ENCODE measurements at regions not wholly inside any gene's neighbourhood (a gene's known extent, or its start where the extent isn't known, plus 50 kb on each side); places are given as distances from the start of the nearest gene placed in this dataset.

DNA sequence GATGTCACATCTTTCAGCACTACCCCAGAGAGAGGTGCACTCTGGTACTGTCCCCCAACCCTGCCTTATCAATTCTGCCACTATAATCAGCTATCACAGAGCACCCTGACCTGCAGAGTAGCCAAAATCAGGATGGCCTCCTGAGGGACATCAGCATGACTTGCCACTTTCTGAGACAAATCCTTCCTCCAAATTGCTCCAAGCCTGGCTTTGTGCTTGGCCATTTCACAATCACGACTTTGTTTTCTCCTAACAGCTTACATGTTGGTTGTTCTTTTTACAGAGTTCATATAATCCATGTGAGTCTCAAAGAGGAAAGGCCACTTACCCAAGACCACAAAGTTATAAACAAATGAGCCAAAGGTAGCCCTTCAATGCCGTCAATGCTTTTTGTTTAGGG lies 449.0 kb upstream of the CDH5 start:
- H4K20me1 ChIP-seq (ENCODE audit: insufficient read depth): no peaks in the 10 kb centered on the region
- TF ChIP-seq, protein P1, sequence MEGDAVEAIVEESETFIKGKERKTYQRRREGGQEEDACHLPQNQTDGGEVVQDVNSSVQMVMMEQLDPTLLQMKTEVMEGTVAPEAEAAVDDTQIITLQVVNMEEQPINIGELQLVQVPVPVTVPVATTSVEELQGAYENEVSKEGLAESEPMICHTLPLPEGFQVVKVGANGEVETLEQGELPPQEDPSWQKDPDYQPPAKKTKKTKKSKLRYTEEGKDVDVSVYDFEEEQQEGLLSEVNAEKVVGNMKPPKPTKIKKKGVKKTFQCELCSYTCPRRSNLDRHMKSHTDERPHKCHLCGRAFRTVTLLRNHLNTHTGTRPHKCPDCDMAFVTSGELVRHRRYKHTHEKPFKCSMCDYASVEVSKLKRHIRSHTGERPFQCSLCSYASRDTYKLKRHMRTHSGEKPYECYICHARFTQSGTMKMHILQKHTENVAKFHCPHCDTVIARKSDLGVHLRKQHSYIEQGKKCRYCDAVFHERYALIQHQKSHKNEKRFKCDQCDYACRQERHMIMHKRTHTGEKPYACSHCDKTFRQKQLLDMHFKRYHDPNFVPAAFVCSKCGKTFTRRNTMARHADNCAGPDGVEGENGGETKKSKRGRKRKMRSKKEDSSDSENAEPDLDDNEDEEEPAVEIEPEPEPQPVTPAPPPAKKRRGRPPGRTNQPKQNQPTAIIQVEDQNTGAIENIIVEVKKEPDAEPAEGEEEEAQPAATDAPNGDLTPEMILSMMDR (conservative IDR thresholded peaks at IDR 0.05; ENCODE audit: low read depth, low read length): no peak
- H3K27me3 ChIP-seq (ENCODE audit: insufficient read depth, low read depth): no peaks in the 10 kb centered on the region

DNA sequence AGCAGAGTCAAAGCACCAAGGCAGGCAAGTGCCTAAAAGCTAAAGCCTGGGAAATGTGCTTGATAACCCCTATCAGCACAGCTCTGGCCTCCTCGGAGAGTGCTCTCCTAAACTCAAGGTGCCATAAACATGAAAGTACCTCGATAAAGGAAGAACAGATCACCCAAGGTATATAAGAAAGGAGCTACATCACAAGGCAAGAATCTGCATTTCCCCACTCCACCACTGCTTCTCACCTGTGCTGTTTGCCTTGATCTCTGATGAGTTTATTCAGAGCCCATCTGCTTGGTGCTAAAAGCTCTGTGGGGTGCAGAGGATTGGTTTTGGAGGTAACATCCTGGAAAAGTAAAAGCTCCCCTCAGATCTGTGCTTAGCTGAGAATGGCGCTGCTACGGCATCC lies 449.5 kb upstream of the CDH5 start:
- TF ChIP-seq, protein P1 (conservative IDR thresholded peaks at IDR 0.05; ENCODE audit: low read depth, low read length): no peak
- H3K4me2 ChIP-seq: no peak overlapping the region

More for the DNA sequence above, 449.0 kb upstream of the CDH5 start:
- Histone ChIP-seq H3K36me3 (ENCODE audit: insufficient read depth) (no peaks in the 10 kb centered on the region), H2AFZ (ENCODE audit: low read depth) (no peak overlapping the region), H3K9ac (no peak overlapping the region), H3K4me3 (IDR thresholded peaks at IDR 0.05; ENCODE audit: insufficient read depth, low read depth, low read length) (no peak overlapping the region), H3K27ac (no peak overlapping the region), H3K79me2 (ENCODE audit: insufficient read depth, low read depth) (no peaks in the 10 kb centered on the region), H3K4me2 (no peak overlapping the region), H3K4me1 (ENCODE audit: low read depth, poor library complexity, severe bottlenecking) (no peaks in the 10 kb centered on the region)

DNA sequence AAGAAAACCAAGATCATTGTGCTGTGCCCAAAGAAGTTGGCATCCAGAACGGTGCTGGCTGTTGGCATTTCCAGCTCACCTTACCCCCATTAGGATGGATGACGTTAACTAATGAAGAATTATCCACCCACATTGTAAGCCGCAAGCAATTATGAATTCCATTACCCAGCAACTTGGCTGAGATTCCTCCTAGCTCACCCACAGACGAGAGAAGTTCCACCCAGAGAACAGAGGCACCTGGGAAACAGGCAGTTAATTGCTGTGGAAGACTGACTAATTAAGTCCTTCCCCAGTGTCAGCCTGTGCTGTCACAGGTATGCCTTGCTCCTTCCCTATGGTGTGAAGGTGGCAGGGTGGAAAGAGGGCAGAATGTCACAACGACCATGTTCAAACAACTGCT lies 456.2 kb upstream of the CDH5 start:
- H2AFZ ChIP-seq (ENCODE audit: low read depth): no peak overlapping the region
- no peaks in the 10 kb centered on the region for H3K4me1 ChIP-seq (ENCODE audit: low read depth, poor library complexity, severe bottlenecking)
- no peaks in the 10 kb centered on the region for H3K36me3 ChIP-seq (ENCODE audit: insufficient read depth)
- no peaks in the 10 kb centered on the region for H3K79me2 ChIP-seq (ENCODE audit: insufficient read depth, low read depth)
- no peak overlapping the region for H3K9ac ChIP-seq
- no peak overlapping the region for H3K4me3 ChIP-seq (IDR thresholded peaks at IDR 0.05; ENCODE audit: insufficient read depth, low read depth, low read length)
- H3K27ac ChIP-seq: no peak overlapping the region
- H3K27me3 ChIP-seq (ENCODE audit: insufficient read depth, low read depth): no peaks in the 10 kb centered on the region
- TF ChIP-seq, protein P1 (conservative IDR thresholded peaks at IDR 0.05; ENCODE audit: low read depth, low read length): no peak
- H3K4me2 ChIP-seq: no peak overlapping the region
- no peaks in the 10 kb centered on the region for H4K20me1 ChIP-seq (ENCODE audit: insufficient read depth)

More for the DNA sequence above, 449.5 kb upstream of the CDH5 start:
- Histone ChIP-seq H3K27me3 (ENCODE audit: insufficient read depth, low read depth) (no peaks in the 10 kb centered on the region), H2AFZ (ENCODE audit: low read depth) (no peak overlapping the region), H3K79me2 (ENCODE audit: insufficient read depth, low read depth) (no peaks in the 10 kb centered on the region), H3K4me3 (IDR thresholded peaks at IDR 0.05; ENCODE audit: insufficient read depth, low read depth, low read length) (no peak overlapping the region), H3K27ac (no peak overlapping the region), H3K4me1 (ENCODE audit: low read depth, poor library complexity, severe bottlenecking) (no peaks in the 10 kb centered on the region), H3K36me3 (ENCODE audit: insufficient read depth) (no peaks in the 10 kb centered on the region), H4K20me1 (ENCODE audit: insufficient read depth) (no peaks in the 10 kb centered on the region), H3K9ac (no peak overlapping the region)

GRCh38 chr16:65909310-65910050 lies 457.0 kb upstream of the CDH5 start:
- H3K36me3 ChIP-seq (ENCODE audit: insufficient read depth): no peaks in the 10 kb centered on the region
- no peak overlapping the region for H3K4me2 ChIP-seq
- H3K4me3 ChIP-seq (IDR thresholded peaks at IDR 0.05; ENCODE audit: insufficient read depth, low read depth, low read length): no peak overlapping the region
- no peaks in the 10 kb centered on the region for H3K4me1 ChIP-seq (ENCODE audit: low read depth, poor library complexity, severe bottlenecking)
- TF ChIP-seq, protein P1 (conservative IDR thresholded peaks at IDR 0.05; ENCODE audit: low read depth, low read length): no peak
- no peaks in the 10 kb centered on the region for H4K20me1 ChIP-seq (ENCODE audit: insufficient read depth)
- H3K27me3 ChIP-seq (ENCODE audit: insufficient read depth, low read depth): no peaks in the 10 kb centered on the region
- H3K27ac ChIP-seq: no peak overlapping the region
- H3K9ac ChIP-seq: no peak overlapping the region
- no peaks in the 10 kb centered on the region for H3K79me2 ChIP-seq (ENCODE audit: insufficient read depth, low read depth)
- H2AFZ ChIP-seq (ENCODE audit: low read depth): no peak overlapping the region
